Choroid plexus epithelial cell (primary cell): ENCODE measurements at regions not wholly inside any gene's neighbourhood (a gene's known extent, or its start where the extent isn't known, plus 50 kb on each side); places are given as distances from the start of the nearest gene placed in this dataset.

Source experiments
- DNase-seq: peaks from one replicate; pipeline ENCODE4 v3.0.0-alpha.2; 2010; ENCODE audit warnings: low read depth
- H3K4me3 ChIP-seq: 2 replicates; pipeline ENCODE4 v1.5.1; 2011; ENCODE audit warnings: low read depth, mild to moderate bottlenecking, control low read depth, low read length, moderate library complexity
- CTCF ChIP-seq: conservative IDR thresholded peaks from 2 replicates; pipeline ENCODE4 v1.5.1; 2011; ENCODE audit warnings: low read depth, mild to moderate bottlenecking, control low read depth, inconsistent platforms, low read length, moderate library complexity

GRCh38 chr4:106671716-106672115, 303.1 kb upstream of the GIMD1 start:
- DNase-seq = peak; percentile 40
- no peak for TF ChIP-seq CTCF
- H3K4me3 ChIP-seq = no peak overlapping the region

DNA sequence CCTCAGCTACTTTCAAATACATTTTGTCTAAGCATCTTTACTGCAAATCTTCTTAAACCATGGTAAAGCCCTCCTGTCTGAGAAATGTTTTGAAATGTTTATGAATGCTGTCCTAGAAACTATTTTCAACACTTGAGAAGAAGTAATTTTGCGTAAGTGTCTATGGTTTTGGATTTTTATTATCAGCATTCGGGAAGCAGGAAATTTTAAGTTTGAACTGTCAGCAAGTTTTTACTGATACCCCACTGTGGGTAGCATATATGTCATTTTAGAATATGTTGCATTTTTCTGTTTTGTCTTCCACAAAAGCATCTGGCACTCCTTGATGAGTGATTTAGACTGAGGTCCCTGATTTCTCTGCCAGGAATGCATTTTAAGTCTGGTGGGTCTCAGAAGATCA, 302.4 kb upstream of the GIMD1 start:
- no peak for TF ChIP-seq CTCF
- H3K4me3 ChIP-seq = no peak overlapping the region
- DNase-seq = no peak

DNA sequence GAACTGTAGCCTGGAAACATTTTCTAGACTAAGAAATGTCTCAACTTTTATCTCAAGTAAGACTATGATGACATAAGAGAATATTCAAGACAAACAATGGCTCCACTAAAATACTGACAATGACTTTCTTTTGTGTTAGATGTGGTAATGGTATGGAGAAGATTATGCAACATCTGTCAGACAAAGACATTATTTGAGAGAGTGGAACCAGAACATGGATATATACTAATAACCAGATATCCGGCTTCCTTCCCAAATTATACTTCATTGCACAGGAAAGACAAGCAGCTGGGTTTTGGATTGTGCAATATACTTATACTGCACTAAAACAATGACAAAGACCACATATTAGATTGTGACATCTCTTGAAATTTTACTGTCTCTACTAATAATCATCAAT, 290.8 kb upstream of the GIMD1 start:
- no peak for TF ChIP-seq CTCF
- peak; percentile 11 for DNase-seq
- no peak overlapping the region for H3K4me3 ChIP-seq

DNA sequence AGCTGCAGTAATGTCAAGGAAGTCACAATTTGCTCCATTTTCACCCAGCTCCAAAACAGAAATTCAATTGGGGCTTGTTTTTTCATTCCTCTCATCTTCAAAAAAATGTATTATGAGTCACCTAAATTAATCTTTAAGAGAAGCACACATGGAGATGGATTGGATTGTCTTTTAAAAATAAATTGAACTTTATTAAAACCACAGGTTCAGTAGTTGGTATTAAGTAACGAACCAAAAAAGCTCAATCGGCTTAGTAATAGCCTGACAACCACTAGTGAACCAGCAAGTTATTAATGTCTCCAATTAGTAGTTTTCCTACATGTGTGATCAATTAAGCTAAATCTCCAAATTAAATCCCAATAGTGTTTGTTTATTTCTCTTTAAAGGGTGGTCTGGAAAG, 283.5 kb upstream of the GIMD1 start:
- DNase-seq = no peak
- no peak for TF ChIP-seq CTCF
- H3K4me3 ChIP-seq = no peak overlapping the region

DNA sequence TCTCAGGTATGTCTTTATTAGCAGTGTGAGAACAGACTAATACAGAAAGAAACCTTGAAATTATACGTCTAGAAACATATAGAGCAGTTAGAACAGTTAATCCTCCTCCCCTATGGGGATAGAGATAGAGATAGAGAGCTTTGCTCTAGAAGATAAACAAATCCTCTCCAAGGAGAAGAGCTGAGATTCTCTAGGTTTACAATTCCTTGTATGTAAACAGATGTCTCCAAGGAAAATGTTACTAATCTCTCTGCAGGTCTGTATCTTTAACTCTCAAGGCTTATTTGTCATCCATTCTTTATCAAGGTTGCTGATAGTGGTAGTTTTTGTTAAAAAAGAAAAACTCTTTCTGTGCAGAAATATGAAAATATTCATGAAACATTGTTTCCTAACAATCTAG, 282.1 kb upstream of the GIMD1 start:
- H3K4me3 ChIP-seq = no peak overlapping the region
- TF ChIP-seq CTCF = no peak
- DNase-seq = peak; percentile 6

DNA sequence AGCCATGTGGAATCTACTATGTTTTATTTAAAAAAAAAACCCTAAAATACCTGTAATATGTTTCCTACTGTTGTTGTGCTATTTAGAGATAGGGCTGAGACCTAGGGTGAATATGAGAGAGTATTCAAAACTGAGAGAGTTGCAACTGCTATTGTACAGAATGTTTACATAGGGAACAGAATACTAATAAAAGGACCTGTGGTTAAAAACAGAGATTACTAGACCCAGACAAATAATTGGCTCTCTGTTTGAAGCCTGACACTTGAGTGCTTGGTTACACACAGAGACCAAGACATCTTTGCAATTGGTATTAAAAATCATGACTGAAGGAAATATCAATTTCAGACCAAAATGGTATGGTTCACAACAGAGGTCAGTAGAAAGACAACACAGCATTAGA, 278.9 kb upstream of the GIMD1 start:
- H3K4me3 ChIP-seq = no peak overlapping the region
- no peak for DNase-seq

More for the DNA sequence above, 278.9 kb upstream of the GIMD1 start:
- TF ChIP-seq CTCF = no peak
